ENCODE measurements at regions not wholly inside any gene's neighbourhood (a gene's known extent, or its start where the extent isn't known, plus 50 kb on each side); places are given as distances from the start of the nearest gene placed in this dataset.

GRCh38 chr2:51526766-51527165 is 494.8 kb upstream of the NRXN1 start:
- intact Hi-C loops (cut with micrococcal nuclease), result no loop called here
- no peaks in the 10 kb centered on the region for H3K4me1 Mint-ChIP-seq (ENCODE audit: insufficient read depth, unreplicated experiment)
- no peaks in the 10 kb centered on the region for H3K27me3 Mint-ChIP-seq (ENCODE audit: insufficient read depth, unreplicated experiment)
- no TSS peak for BruUV-seq (replicated peaks)
- no peak for TF ChIP-seq CTCF (IDR thresholded peaks at IDR 0.05; ENCODE audit: unreplicated experiment)
- no peak for DNase-seq (ENCODE audit: unreplicated experiment)
- H3K36me3 Mint-ChIP-seq (ENCODE audit: insufficient read depth, unreplicated experiment), result no peaks in the 10 kb centered on the region
- ChIA-PET POLR2A (no interaction called here), CTCF (no interaction called here)
- H3K27ac Mint-ChIP-seq (ENCODE audit: low read depth, unreplicated experiment), result no peak overlapping the region
- H3K9me3 Mint-ChIP-seq (ENCODE audit: unreplicated experiment), result no peaks in the 10 kb centered on the region
- no peak overlapping the region for H3K4me3 Mint-ChIP-seq (ENCODE audit: unreplicated experiment)

GRCh38 chr2:51516667-51517066 is 484.7 kb upstream of the NRXN1 start:
- Mint-ChIP-seq H3K27ac (ENCODE audit: low read depth, unreplicated experiment) (no peak overlapping the region), H3K36me3 (ENCODE audit: insufficient read depth, unreplicated experiment) (no peaks in the 10 kb centered on the region), H3K27me3 (ENCODE audit: insufficient read depth, unreplicated experiment) (no peaks in the 10 kb centered on the region), H3K4me1 (ENCODE audit: insufficient read depth, unreplicated experiment) (no peaks in the 10 kb centered on the region), H3K4me3 (ENCODE audit: unreplicated experiment) (no peak overlapping the region), H3K9me3 (ENCODE audit: unreplicated experiment) (no peaks in the 10 kb centered on the region)
- TF ChIP-seq CTCF (IDR thresholded peaks at IDR 0.05; ENCODE audit: unreplicated experiment), result no peak
- no peak for DNase-seq (ENCODE audit: unreplicated experiment)
- BruUV-seq (replicated peaks), result no TSS peak
- intact Hi-C loops (cut with micrococcal nuclease), result no loop called here
- POLR2A ChIA-PET, result no interaction called here
- CTCF ChIA-PET, result no interaction called here

GRCh38 chr2:51511002-51511401 is 479.1 kb upstream of the NRXN1 start:
- POLR2A ChIA-PET, result no interaction called here
- no peaks in the 10 kb centered on the region for H3K4me1 Mint-ChIP-seq (ENCODE audit: insufficient read depth, unreplicated experiment)
- no peak overlapping the region for H3K4me3 Mint-ChIP-seq (ENCODE audit: unreplicated experiment)
- intact Hi-C loops (cut with micrococcal nuclease), result no loop called here
- peaks cover 4% of the 10 kb centered on the region for H3K36me3 Mint-ChIP-seq (ENCODE audit: insufficient read depth, unreplicated experiment)
- no peak overlapping the region for H3K27ac Mint-ChIP-seq (ENCODE audit: low read depth, unreplicated experiment)
- CTCF ChIA-PET, result no interaction called here
- no peaks in the 10 kb centered on the region for H3K9me3 Mint-ChIP-seq (ENCODE audit: unreplicated experiment)
- DNase-seq (ENCODE audit: unreplicated experiment), result no peak
- no TSS peak for BruUV-seq (replicated peaks)
- no peaks in the 10 kb centered on the region for H3K27me3 Mint-ChIP-seq (ENCODE audit: insufficient read depth, unreplicated experiment)
- TF ChIP-seq CTCF (IDR thresholded peaks at IDR 0.05; ENCODE audit: unreplicated experiment), result no peak

GRCh38 chr2:51510303-51510702 is 478.4 kb upstream of the NRXN1 start:
- Mint-ChIP-seq H3K27me3 (ENCODE audit: insufficient read depth, unreplicated experiment) (no peaks in the 10 kb centered on the region), H3K27ac (ENCODE audit: low read depth, unreplicated experiment) (no peak overlapping the region), H3K36me3 (ENCODE audit: insufficient read depth, unreplicated experiment) (peaks cover 5% of the 10 kb centered on the region), H3K9me3 (ENCODE audit: unreplicated experiment) (no peaks in the 10 kb centered on the region), H3K4me1 (ENCODE audit: insufficient read depth, unreplicated experiment) (no peaks in the 10 kb centered on the region), H3K4me3 (ENCODE audit: unreplicated experiment) (no peak overlapping the region)
- POLR2A ChIA-PET, result no interaction called here
- intact Hi-C loops (cut with micrococcal nuclease), result no loop called here
- CTCF ChIA-PET, result no interaction called here
- BruUV-seq (replicated peaks), result no TSS peak
- no peak for TF ChIP-seq CTCF (IDR thresholded peaks at IDR 0.05; ENCODE audit: unreplicated experiment)
- DNase-seq (ENCODE audit: unreplicated experiment), result no peak
